CD8-positive, alpha-beta memory T cell (primary cell): ENCODE measurements at regions not wholly inside any gene's neighbourhood (a gene's known extent, or its start where the extent isn't known, plus 50 kb on each side); places are given as distances from the start of the nearest gene placed in this dataset.
"Not testable (repeated sequence)": the region's sequence is repeated elsewhere in the genome, so short reads cannot be mapped to it uniquely, and the experiment has no call there.

Source experiments
- CTCF ChIA-PET: fragments of 350-600 bp; sonication (Branson Sonifier 250); formaldehyde crosslinking; loops from one replicate; lab custom pipeline; 2021; ENCODE audit warnings: antibody characterized with exemption; lab: Charles Lee
- POLR2A ChIA-PET: fragments of 350-600 bp; sonication (Branson Sonifier 250); formaldehyde crosslinking; loops from one replicate; lab custom pipeline; 2021; ENCODE audit warnings: antibody characterized with exemption; lab: Charles Lee
- DNase-seq, 5 donors: peaks; one replicate each; pipeline versions ENCODE4 v3.0.0 to v3.0.0-alpha.2; 2020 to 2022; ENCODE audit warnings: mixed read lengths in 1 of 5
- H3K27ac ChIP-seq: one replicate; pipeline ENCODE4 v1.7.0; 2013; ENCODE audit warnings: low read depth, mild to moderate bottlenecking, low read length, moderate library complexity
- H3K27me3 ChIP-seq: 2 replicates; pipeline ENCODE4 v1.7.0; 2013; ENCODE audit warnings: low read length, mild to moderate bottlenecking; ENCODE audit not compliant: insufficient read depth, poor library complexity, severe bottlenecking
- H3K36me3 ChIP-seq: 2 replicates; pipeline ENCODE4 v1.7.0; 2013; ENCODE audit warnings: mild to moderate bottlenecking, low read length, moderate library complexity; ENCODE audit not compliant: insufficient read depth
- H3K4me1 ChIP-seq: 2 replicates; pipeline ENCODE4 v1.7.0; 2013; ENCODE audit warnings: mild to moderate bottlenecking, low read length, moderate library complexity; ENCODE audit not compliant: insufficient read depth
- H3K4me3 ChIP-seq: 2 replicates; pipeline ENCODE4 v1.7.0; 2013; ENCODE audit warnings: mild to moderate bottlenecking, low read length
- H3K9me3 ChIP-seq: 2 replicates; pipeline ENCODE4 v1.7.0; 2013; ENCODE audit warnings: mild to moderate bottlenecking, low read length
- H3K27ac Mint-ChIP-seq, 8 donors: one replicate each; pipeline ENCODE4 v1.8.0; 2020 to 2021; ENCODE audit warnings: mixed read lengths in 8 of 8, mild to moderate bottlenecking in 6 of 8, inconsistent platforms in 3 of 8, moderate library complexity in 3 of 8
- H3K27me3 Mint-ChIP-seq, 2 donors: one replicate each; pipeline ENCODE4 v1.8.0; 2020 to 2021; ENCODE audit warnings: mixed read lengths in 2 of 2, mild to moderate bottlenecking in 1 of 2, moderate library complexity in 1 of 2
- H3K36me3 Mint-ChIP-seq, 3 donors: one replicate each; pipeline ENCODE4 v1.8.0; 2020 to 2021; ENCODE audit warnings: mixed read lengths in 3 of 3, inconsistent platforms in 1 of 3, mild to moderate bottlenecking in 1 of 3
- H3K4me1 Mint-ChIP-seq, 3 donors: one replicate each; pipeline ENCODE4 v1.8.0; 2020 to 2021; ENCODE audit warnings: mixed read lengths in 3 of 3, inconsistent platforms in 1 of 3, mild to moderate bottlenecking in 1 of 3
- H3K4me3 Mint-ChIP-seq, 7 donors: one replicate each; pipeline ENCODE4 v1.8.0; 2020 to 2021; ENCODE audit warnings: mixed read lengths in 7 of 7, mild to moderate bottlenecking in 6 of 7, moderate library complexity in 4 of 7, inconsistent platforms in 2 of 7
- H3K9me3 Mint-ChIP-seq, 5 donors: one replicate each; pipeline ENCODE4 v1.8.0; 2020 to 2022; ENCODE audit warnings: mixed read lengths in 5 of 5, mild to moderate bottlenecking in 3 of 5, moderate library complexity in 2 of 5, inconsistent platforms in 1 of 5

DNA sequence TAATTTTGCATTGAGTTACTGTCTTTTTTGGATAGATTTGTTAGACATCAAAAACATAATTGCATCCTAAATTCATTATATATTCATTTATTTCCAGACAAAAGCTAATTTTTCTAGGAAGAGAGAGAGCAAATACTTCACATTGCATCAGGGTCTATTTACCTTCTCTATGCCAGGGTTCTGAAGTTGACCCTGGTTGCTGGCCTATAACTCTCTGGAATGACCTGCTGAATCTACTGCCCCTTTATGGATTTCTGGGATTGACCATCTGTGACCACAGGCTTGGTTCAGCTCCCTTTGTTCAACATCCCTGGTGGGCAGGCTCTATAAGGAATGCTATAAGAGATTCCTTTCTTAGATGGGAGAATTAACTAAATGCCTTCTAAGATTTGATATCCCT is 414.8 kb upstream of the STXBP6 start:
- Histone ChIP-seq H3K4me3 (no peak overlapping the region), H3K27ac (no peak overlapping the region), H3K36me3 (no peaks in the 10 kb centered on the region), H3K27me3 (no peaks in the 10 kb centered on the region), H3K4me1 (no peaks in the 10 kb centered on the region), H3K9me3 (no peaks in the 10 kb centered on the region)
- Mint-ChIP-seq H3K4me3 (no peak overlapping the region), H3K9me3 (peaks cover 0 to 6% (median 3%) of the 10 kb centered on the region in 5 donors), H3K27ac (no peak overlapping the region), H3K36me3 (no peaks in the 10 kb centered on the region), H3K27me3 (peaks cover 0 to 2% of the 10 kb centered on the region in 2 donors), H3K4me1 (no peaks in the 10 kb centered on the region)
- CTCF ChIA-PET, result no interaction called here
- POLR2A ChIA-PET, result no interaction called here
- no peak for DNase-seq

GRCh38 chr14:25464078-25464477 is 414.1 kb upstream of the STXBP6 start:
- Mint-ChIP-seq H3K27me3 (peaks cover 0 to 2% of the 10 kb centered on the region in 2 donors), H3K4me1 (no peaks in the 10 kb centered on the region), H3K9me3 (peaks cover 0 to 6% (median 3%) of the 10 kb centered on the region in 5 donors), H3K36me3 (no peaks in the 10 kb centered on the region), H3K4me3 (no peak overlapping the region), H3K27ac (no peak overlapping the region)
- Histone ChIP-seq H3K27ac (no peak overlapping the region), H3K9me3 (no peaks in the 10 kb centered on the region), H3K4me1 (no peaks in the 10 kb centered on the region), H3K4me3 (no peak overlapping the region), H3K27me3 (no peaks in the 10 kb centered on the region), H3K36me3 (no peaks in the 10 kb centered on the region)
- DNase-seq, result no peak
- CTCF ChIA-PET, result no interaction called here
- POLR2A ChIA-PET, result no interaction called here

DNA sequence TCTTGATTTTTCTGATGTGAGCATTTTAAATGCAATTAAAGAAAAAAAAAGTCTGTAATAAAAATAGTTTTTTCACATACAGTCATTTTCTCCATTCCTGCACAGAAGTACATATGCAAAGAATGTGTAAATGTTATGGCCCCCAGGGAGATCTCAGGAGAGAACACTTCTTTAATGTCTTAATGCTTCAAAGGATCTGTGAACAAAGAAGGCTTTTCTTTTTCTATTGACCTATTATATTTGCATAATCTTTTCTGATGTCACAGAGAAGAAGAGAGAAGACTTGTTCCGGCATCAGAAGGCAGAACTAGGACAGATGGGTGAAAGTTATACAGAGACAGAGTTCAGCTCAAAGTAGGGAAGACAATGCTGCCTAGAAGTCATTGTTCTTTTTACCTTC is 413.5 kb upstream of the STXBP6 start:
- Mint-ChIP-seq H3K36me3 (no peaks in the 10 kb centered on the region), H3K9me3 (peaks cover 0 to 6% (median 3%) of the 10 kb centered on the region in 5 donors), H3K4me1 (no peaks in the 10 kb centered on the region), H3K4me3 (no peak overlapping the region), H3K27me3 (peaks cover 0 to 2% of the 10 kb centered on the region in 2 donors), H3K27ac (no peak overlapping the region)
- Histone ChIP-seq H3K36me3 (no peaks in the 10 kb centered on the region), H3K4me3 (no peak overlapping the region), H3K4me1 (no peaks in the 10 kb centered on the region), H3K27me3 (no peaks in the 10 kb centered on the region), H3K9me3 (no peaks in the 10 kb centered on the region), H3K27ac (no peak overlapping the region)
- no peak for DNase-seq
- ChIA-PET POLR2A (no interaction called here), CTCF (no interaction called here)

- DNase-seq, result no peak
- CTCF ChIA-PET, result no interaction called here
- H3K9me3 ChIP-seq, result no peaks in the 10 kb centered on the region
- Mint-ChIP-seq H3K4me1 (no peaks in the 10 kb centered on the region), H3K9me3 (peaks cover 0 to 6% (median 3%) of the 10 kb centered on the region in 5 donors), H3K4me3 (no peak overlapping the region), H3K36me3 (no peaks in the 10 kb centered on the region), H3K27ac (no peak overlapping the region), H3K27me3 (peaks cover 0 to 2% of the 10 kb centered on the region in 2 donors)
- POLR2A ChIA-PET, result no interaction called here
- no peaks in the 10 kb centered on the region for H3K36me3 ChIP-seq
- H3K4me1 ChIP-seq, result no peaks in the 10 kb centered on the region
- no peak overlapping the region for H3K4me3 ChIP-seq
- H3K27me3 ChIP-seq, result no peaks in the 10 kb centered on the region
- no peak overlapping the region for H3K27ac ChIP-seq
These were observed 411.8 kb upstream of the STXBP6 start for GRCh38 chr14:25461780-25462179.

- Histone ChIP-seq H3K27ac (no peak overlapping the region), H3K27me3 (no peaks in the 10 kb centered on the region), H3K36me3 (no peaks in the 10 kb centered on the region), H3K9me3 (no peaks in the 10 kb centered on the region), H3K4me3 (no peak overlapping the region), H3K4me1 (no peaks in the 10 kb centered on the region)
- ChIA-PET CTCF (no interaction called here), POLR2A (no interaction called here)
- Mint-ChIP-seq H3K4me1 (no peaks in the 10 kb centered on the region), H3K9me3 (peaks cover 0 to 19% (median 3%) of the 10 kb centered on the region in 5 donors), H3K27me3 (peaks cover 0 to 2% of the 10 kb centered on the region in 2 donors), H3K4me3 (no peak overlapping the region), H3K36me3 (no peaks in the 10 kb centered on the region), H3K27ac (no peak overlapping the region)
- no peak for DNase-seq
These were observed 394.4 kb upstream of the STXBP6 start for GRCh38 chr14:25444381-25444780.

DNA sequence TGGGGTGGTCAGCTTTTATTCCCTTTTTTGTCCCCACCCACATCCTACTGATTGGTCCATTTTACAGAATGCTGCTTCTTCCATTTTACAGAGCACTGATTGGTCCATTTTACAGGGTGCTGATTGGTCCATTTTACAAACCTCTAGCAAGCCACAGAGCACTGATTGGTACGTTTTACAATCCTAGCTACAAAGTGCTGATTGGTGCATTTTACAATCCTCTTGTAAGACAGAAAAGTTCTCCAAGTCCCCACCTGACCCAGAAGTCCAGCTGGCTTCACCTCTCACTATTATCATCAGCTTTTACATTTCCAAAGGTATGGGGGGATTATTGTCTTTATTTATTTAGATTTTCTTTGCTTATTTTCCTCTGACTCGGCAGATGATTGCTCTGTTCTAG is 390.4 kb upstream of the STXBP6 start:
- H3K4me1 ChIP-seq, H3K36me3 ChIP-seq, H3K27me3 ChIP-seq, H3K27me3 Mint-ChIP-seq, DNase-seq, CTCF ChIA-PET, H3K4me3 Mint-ChIP-seq, H3K27ac Mint-ChIP-seq, H3K27ac ChIP-seq, POLR2A ChIA-PET, H3K4me1 Mint-ChIP-seq, H3K9me3 ChIP-seq, H3K4me3 ChIP-seq, H3K36me3 Mint-ChIP-seq: not testable (repeated sequence)
- peaks cover 0 to 15% (median 5%) of the 10 kb centered on the region in 5 donors for H3K9me3 Mint-ChIP-seq

DNA sequence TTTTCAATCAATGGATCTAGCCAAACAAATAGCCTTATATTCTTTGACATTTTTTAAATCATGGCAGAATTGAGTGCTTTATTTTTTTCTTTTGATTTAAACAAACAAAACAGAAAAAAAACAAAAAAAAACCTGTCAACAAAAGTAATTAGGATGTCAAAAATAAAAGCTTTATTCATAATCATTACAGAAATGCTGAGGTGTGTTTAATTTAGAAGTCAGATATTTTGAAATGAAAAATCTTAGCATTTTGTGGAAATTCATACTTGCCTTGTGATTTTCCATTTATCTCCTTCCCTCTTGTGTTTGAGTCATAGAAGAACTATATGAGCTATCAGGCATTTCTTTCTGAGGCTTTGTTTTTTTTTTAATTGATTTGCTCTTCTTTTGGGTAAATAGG is 387.0 kb upstream of the STXBP6 start:
- no peak overlapping the region for H3K4me3 Mint-ChIP-seq
- no peaks in the 10 kb centered on the region for H3K27me3 ChIP-seq
- H3K9me3 Mint-ChIP-seq, result peaks cover 0 to 21% (median 11%) of the 10 kb centered on the region in 5 donors
- H3K9me3 ChIP-seq, result no peaks in the 10 kb centered on the region
- ChIA-PET CTCF (no interaction called here), POLR2A (no interaction called here)
- H3K27me3 Mint-ChIP-seq, result no peaks in the 10 kb centered on the region
- no peak overlapping the region for H3K4me3 ChIP-seq
- H3K36me3 ChIP-seq, result no peaks in the 10 kb centered on the region
- no peaks in the 10 kb centered on the region for H3K4me1 ChIP-seq
- DNase-seq, result no peak
- no peaks in the 10 kb centered on the region for H3K36me3 Mint-ChIP-seq
- no peak overlapping the region for H3K27ac Mint-ChIP-seq
- no peak overlapping the region for H3K27ac ChIP-seq
- H3K4me1 Mint-ChIP-seq, result no peaks in the 10 kb centered on the region

DNA sequence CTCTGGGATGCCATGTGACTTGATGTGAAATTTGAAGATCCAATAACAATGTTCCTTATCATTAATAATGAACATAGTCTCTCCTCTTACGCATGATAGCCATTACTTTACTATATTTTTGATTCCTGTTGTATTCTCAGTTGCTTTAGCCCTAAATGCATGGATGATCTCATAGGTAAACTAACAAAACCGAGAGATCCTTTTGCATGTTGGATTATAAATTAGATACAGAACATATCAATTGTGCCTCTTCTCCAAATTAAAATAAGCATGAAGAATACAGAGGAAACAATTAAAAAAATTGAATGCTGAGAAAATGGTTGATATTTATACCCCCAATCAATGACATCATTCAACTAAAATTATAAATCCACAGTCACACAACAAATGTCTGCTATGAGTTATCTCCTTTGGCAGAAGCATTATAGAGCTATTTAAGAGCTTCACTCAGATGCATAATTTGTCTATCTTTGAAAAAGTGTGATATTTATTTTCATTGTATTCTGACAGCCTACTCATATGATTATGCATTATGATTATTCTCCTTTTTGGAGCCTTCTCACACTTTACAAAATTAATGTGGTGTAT is 386.4 kb upstream of the STXBP6 start:
- Histone ChIP-seq H3K27ac (no peak overlapping the region), H3K27me3 (no peaks in the 10 kb centered on the region), H3K4me3 (no peak overlapping the region), H3K9me3 (no peaks in the 10 kb centered on the region), H3K36me3 (no peaks in the 10 kb centered on the region), H3K4me1 (no peaks in the 10 kb centered on the region)
- Mint-ChIP-seq H3K36me3 (no peaks in the 10 kb centered on the region), H3K9me3 (peaks cover 0 to 19% (median 11%) of the 10 kb centered on the region in 5 donors), H3K27me3 (no peaks in the 10 kb centered on the region), H3K4me3 (no peak overlapping the region), H3K4me1 (no peaks in the 10 kb centered on the region), H3K27ac (no peak overlapping the region)
- ChIA-PET POLR2A (no interaction called here), CTCF (no interaction called here)
- no peak for DNase-seq
